B cell (primary cell): ENCODE measurements at regions not wholly inside any gene's neighbourhood (a gene's known extent, or its start where the extent isn't known, plus 50 kb on each side); places are given as distances from the start of the nearest gene placed in this dataset.

Experiments
- ATAC-seq: fragments of 200-7000 bp; cut with Tn5 transposase; one replicate; pipeline ENCODE4 v1.10.0; 2021; ENCODE audit warnings: low read depth, mild to moderate bottlenecking, moderate number of reproducible peaks, moderate library complexity
- CTCF ChIA-PET: fragments of 350-600 bp; sonication (Branson Sonifier 250); formaldehyde crosslinking; loops from one replicate; lab custom pipeline; 2021; ENCODE audit warnings: antibody characterized with exemption, inconsistent platforms; lab: Charles Lee
- POLR2A ChIA-PET: fragments of 350-600 bp; sonication (Branson Sonifier 250); formaldehyde crosslinking; loops from one replicate; lab custom pipeline; 2021; ENCODE audit warnings: antibody characterized with exemption; lab: Charles Lee
- DNase-seq: peaks from one replicate; pipeline ENCODE4 v3.0.0; 2013
- H2AFZ ChIP-seq: 2 replicates; pipeline ENCODE4 v1.6.1; 2012; ENCODE audit warnings: mild to moderate bottlenecking, low read depth, low read length; ENCODE audit not compliant: insufficient read depth, poor library complexity, severe bottlenecking
- H3K27ac ChIP-seq, 2 donors: 1 replicate in 1 of 2; 2 replicates in 1 of 2; pipeline ENCODE4 v1.5.1; 2012 to 2013; ENCODE audit warnings: low read length in 2 of 2, mild to moderate bottlenecking in 2 of 2, moderate library complexity in 1 of 2
- H3K27me3 ChIP-seq, 4 experiments: fragments of 200-600 bp in 1 of 4; sonication (generic) in 1 of 4; replicated peaks in 1 of 4; 1 replicate in 2 of 4; 2 replicates in 2 of 4; pipeline versions ENCODE4 v1.6.1 to v1.7.0; 2013 to 2016; ENCODE audit warnings: low read length in 3 of 4, mild to moderate bottlenecking in 2 of 4, mixed read lengths in 1 of 4, moderate library complexity in 1 of 4; ENCODE audit not compliant: insufficient read depth in 4 of 4, control insufficient read depth in 3 of 4; ENCODE audit errors: control extremely low read depth in 1 of 4
- H3K36me3 ChIP-seq, 2 experiments: replicated peaks in 1 of 2; 1 replicate in 1 of 2; 2 replicates in 1 of 2; pipeline versions ENCODE4 v1.6.1 to v1.7.1; 2013; ENCODE audit warnings: low read length in 1 of 2; ENCODE audit not compliant: insufficient read depth in 2 of 2, control insufficient read depth in 1 of 2; ENCODE audit errors: control extremely low read depth in 1 of 2, extremely low read depth in 1 of 2
- H3K4me1 ChIP-seq, 2 donors: fragments of 200-600 bp in 1 of 2; sonication (generic) in 1 of 2; 1 replicate in 1 of 2; 2 replicates in 1 of 2; pipeline versions ENCODE4 v1.5.1 to v1.6.1; 2013 to 2017; ENCODE audit warnings: low read length in 2 of 2; ENCODE audit not compliant: control insufficient read depth in 2 of 2, insufficient read depth in 2 of 2
- H3K4me2 ChIP-seq: replicated peaks from 2 replicates; pipeline ENCODE3; 2012; ENCODE audit warnings: mild to moderate bottlenecking, low read depth, low read length; ENCODE audit not compliant: poor library complexity, severe bottlenecking
- H3K4me3 ChIP-seq, 5 experiments: fragments of 200-600 bp in 1 of 5; sonication (generic) in 1 of 5; 1 replicate in 3 of 5; 2 replicates in 2 of 5; pipeline versions ENCODE4 v1.5.1 to v1.7.0; 2011 to 2016; ENCODE audit warnings: low read length in 4 of 5, mild to moderate bottlenecking in 4 of 5, low read depth in 2 of 5, control low read depth in 1 of 5, moderate library complexity in 1 of 5; ENCODE audit not compliant: insufficient read depth in 1 of 5; ENCODE audit errors: control extremely low read depth in 1 of 5, extremely low read depth in 1 of 5
- H3K79me2 ChIP-seq: fragments of 200-600 bp; sonication (generic); one replicate; pipeline ENCODE4 v1.6.0; 2016; ENCODE audit warnings: low read length; ENCODE audit not compliant: control insufficient read depth, insufficient read depth
- H3K9ac ChIP-seq: fragments of 200-600 bp; sonication (generic); 2 replicates; pipeline ENCODE4 v1.6.1; 2017; ENCODE audit warnings: mild to moderate bottlenecking, low read length, moderate library complexity
- H3K9me3 ChIP-seq, 3 donors: one replicate each; pipeline versions ENCODE4 v1.6.1 to v1.7.1; 2013; ENCODE audit warnings: low read length in 2 of 3; ENCODE audit not compliant: control insufficient read depth in 2 of 3, insufficient read depth in 1 of 3; ENCODE audit errors: control extremely low read depth in 1 of 3
- H4K20me1 ChIP-seq: 2 replicates; pipeline ENCODE4 v1.6.0; 2012; ENCODE audit warnings: mild to moderate bottlenecking, low read length; ENCODE audit not compliant: insufficient read depth, control insufficient read depth, poor library complexity, severe bottlenecking
- H3K27ac Mint-ChIP-seq: one replicate; pipeline ENCODE4 v1.8.0; 2021; ENCODE audit warnings: mixed read lengths
- H3K27me3 Mint-ChIP-seq: one replicate; pipeline ENCODE4 v1.8.0; 2021; ENCODE audit warnings: mixed read lengths
- H3K4me1 Mint-ChIP-seq: one replicate; pipeline ENCODE4 v1.8.0; 2021; ENCODE audit warnings: mixed read lengths
- H3K4me3 Mint-ChIP-seq: one replicate; pipeline ENCODE4 v1.8.0; 2021; ENCODE audit warnings: mixed read lengths
- H3K9me3 Mint-ChIP-seq: one replicate; pipeline ENCODE4 v1.8.0; 2022; ENCODE audit warnings: mixed read lengths; ENCODE audit not compliant: insufficient read depth
- EZH2 ChIP-seq: IDR thresholded peaks from 2 replicates; pipeline ENCODE4 v1.6.1; 2012; ENCODE audit warnings: borderline replicate concordance, low read depth, mild to moderate bottlenecking, moderate library complexity, low read length; ENCODE audit not compliant: insufficient read depth, poor library complexity, severe bottlenecking
- WGBS: methylation state at CpG from one replicate; pipeline ENCODE4 v1.1.5; 2013; ENCODE audit warnings: missing lambda C conversion rate; ENCODE audit not compliant: insufficient coverage; 5-methylcytosine and 5-hydroxymethylcytosine counted together
- intact Hi-C: fragments of 100-400 bp; cut with micrococcal nuclease; formaldehyde crosslinking; loops from one replicate; pipeline ENCODE4 v1.10.0; 2022
- TF ChIP-seq, protein P1 (sequence below): fragments of 200-600 bp; IDR thresholded peaks from one replicate; pipeline ENCODE4 v1.8.0; 2022; ENCODE audit warnings: antibody characterized with exemption, mild to moderate bottlenecking

DNA sequence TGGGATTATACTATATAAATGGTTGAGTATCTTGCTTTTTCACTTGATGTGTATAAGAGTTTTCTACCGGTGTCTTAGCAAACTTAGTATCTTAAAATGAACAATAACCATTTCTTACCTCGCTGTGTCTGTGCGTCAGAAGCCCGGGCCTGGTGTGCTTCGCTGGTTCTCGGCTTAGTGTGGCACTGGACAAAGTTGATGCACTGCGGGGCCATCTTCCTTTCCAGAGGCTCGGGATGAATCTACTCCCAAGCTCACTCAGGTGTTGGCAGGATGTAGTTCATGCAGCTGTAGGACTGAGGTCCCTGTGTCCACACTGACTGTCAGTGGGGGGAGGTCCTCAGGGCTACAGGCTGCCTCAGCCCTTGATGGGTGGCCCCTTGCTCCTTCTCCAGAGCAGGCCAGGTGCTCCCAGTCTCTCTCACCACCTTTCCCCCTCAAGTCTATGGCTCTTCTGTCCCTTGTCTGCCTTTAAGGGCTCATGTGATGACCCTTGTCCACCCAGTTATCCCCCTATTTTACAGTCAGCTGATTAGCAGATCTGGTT is 227.8 kb downstream of the GLRX3 start:
- POLR2A ChIA-PET: no interaction called here
- Histone ChIP-seq H3K4me3 (no peak overlapping the region), H4K20me1 (no peaks in the 10 kb centered on the region), H3K4me1 (no peaks in the 10 kb centered on the region), H3K27ac (no peak overlapping the region), H3K9ac (no peak overlapping the region), H3K27me3 (no peaks in the 10 kb centered on the region), H3K9me3 (peaks cover 0 to 7% (median 0%) of the 10 kb centered on the region in 3 donors), H3K36me3 (no peaks in the 10 kb centered on the region), H2AFZ (no peak overlapping the region), H3K4me2 (no peak overlapping the region), H3K79me2 (no peaks in the 10 kb centered on the region)
- TF ChIP-seq EZH2: no peak
- TF ChIP-seq, protein P1, sequence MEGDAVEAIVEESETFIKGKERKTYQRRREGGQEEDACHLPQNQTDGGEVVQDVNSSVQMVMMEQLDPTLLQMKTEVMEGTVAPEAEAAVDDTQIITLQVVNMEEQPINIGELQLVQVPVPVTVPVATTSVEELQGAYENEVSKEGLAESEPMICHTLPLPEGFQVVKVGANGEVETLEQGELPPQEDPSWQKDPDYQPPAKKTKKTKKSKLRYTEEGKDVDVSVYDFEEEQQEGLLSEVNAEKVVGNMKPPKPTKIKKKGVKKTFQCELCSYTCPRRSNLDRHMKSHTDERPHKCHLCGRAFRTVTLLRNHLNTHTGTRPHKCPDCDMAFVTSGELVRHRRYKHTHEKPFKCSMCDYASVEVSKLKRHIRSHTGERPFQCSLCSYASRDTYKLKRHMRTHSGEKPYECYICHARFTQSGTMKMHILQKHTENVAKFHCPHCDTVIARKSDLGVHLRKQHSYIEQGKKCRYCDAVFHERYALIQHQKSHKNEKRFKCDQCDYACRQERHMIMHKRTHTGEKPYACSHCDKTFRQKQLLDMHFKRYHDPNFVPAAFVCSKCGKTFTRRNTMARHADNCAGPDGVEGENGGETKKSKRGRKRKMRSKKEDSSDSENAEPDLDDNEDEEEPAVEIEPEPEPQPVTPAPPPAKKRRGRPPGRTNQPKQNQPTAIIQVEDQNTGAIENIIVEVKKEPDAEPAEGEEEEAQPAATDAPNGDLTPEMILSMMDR: no peak
- H3K27me3 Mint-ChIP-seq: peaks cover 3% of the 10 kb centered on the region
- WGBS: 91% methylated on average over 6 of the region's 8 CpGs
- ATAC-seq (no peak), DNase-seq (no peak)
- peaks cover 2% of the 10 kb centered on the region for H3K9me3 Mint-ChIP-seq
- intact Hi-C loops: no loop called here
- H3K4me1 Mint-ChIP-seq: no peaks in the 10 kb centered on the region
- CTCF ChIA-PET: no interaction called here
- no peak overlapping the region for H3K27ac Mint-ChIP-seq
- H3K4me3 Mint-ChIP-seq: no peak overlapping the region

DNA sequence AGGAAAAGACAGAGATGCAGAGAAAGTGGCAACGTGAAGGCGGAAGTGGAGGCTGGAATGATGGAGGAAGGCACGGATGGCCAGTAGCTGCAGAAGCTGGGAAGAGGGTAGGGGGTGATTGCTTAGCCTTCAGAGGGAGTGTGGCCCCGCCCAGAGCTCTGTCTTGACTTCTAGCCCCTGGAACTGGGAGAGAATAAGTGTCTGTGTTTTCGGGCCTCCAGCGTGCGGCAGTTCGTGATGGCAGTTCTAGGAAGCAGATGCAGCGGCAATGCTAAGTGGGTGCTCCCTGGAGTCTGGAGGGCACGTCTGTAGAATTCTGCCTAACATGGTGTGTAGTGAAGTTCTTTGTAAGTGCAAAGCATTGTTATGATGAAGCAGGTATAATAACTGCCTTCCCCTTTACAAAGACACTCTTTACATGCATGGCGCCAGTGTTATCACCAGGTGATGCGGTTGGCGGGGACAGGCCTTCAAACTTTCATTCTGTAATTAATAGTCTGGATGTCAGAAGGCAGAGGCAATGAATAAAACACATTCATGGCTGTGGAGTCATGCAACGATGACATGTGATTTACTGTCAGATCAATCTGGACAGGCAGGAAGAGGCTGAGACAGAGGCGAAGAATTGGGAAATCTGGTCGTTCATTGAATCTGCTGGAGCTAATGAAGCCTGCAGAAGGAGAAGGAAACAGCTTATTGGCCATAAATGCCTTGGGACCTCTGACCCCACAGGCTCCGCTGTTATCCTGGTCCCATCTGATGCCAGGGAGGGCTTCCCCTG is 228.6 kb downstream of the GLRX3 start:
- H3K9me3 ChIP-seq: peaks cover 0 to 12% (median 0%) of the 10 kb centered on the region in 3 donors
- peaks cover 2% of the 10 kb centered on the region for H3K9me3 Mint-ChIP-seq
- no peak overlapping the region for H3K27ac Mint-ChIP-seq
- peaks cover 3% of the 10 kb centered on the region for H3K27me3 Mint-ChIP-seq
- H4K20me1 ChIP-seq: no peaks in the 10 kb centered on the region
- ATAC-seq (no peak), DNase-seq (no peak)
- H3K4me3 ChIP-seq: no peak overlapping the region
- no peak overlapping the region for H3K4me2 ChIP-seq
- H3K4me3 Mint-ChIP-seq: no peak overlapping the region
- intact Hi-C loops: no loop called here
- H2AFZ ChIP-seq: no peak overlapping the region
- no peak overlapping the region for H3K9ac ChIP-seq
- no peak overlapping the region for H3K27ac ChIP-seq
- H3K4me1 ChIP-seq: no peaks in the 10 kb centered on the region
- POLR2A ChIA-PET: no interaction called here
- TF ChIP-seq, protein P1: no peak
- TF ChIP-seq EZH2: no peak
- 69% methylated on average over 15 of the region's 17 CpGs for WGBS
- no peaks in the 10 kb centered on the region for H3K36me3 ChIP-seq
- H3K79me2 ChIP-seq: no peaks in the 10 kb centered on the region
- H3K27me3 ChIP-seq: no peaks in the 10 kb centered on the region
- CTCF ChIA-PET: no interaction called here
- no peaks in the 10 kb centered on the region for H3K4me1 Mint-ChIP-seq
